ENCODE measurements at regions not wholly inside any gene's neighbourhood (a gene's known extent, or its start where the extent isn't known, plus 50 kb on each side); places are given as distances from the start of the nearest gene placed in this dataset.

- ChIA-PET CTCF (no interaction called here), POLR2A (no interaction called here)
- intact Hi-C loops (cut with micrococcal nuclease; ENCODE audit: unreplicated experiment) (no loop called here), in situ Hi-C loops (cut with HindIII; ENCODE audit: low pct_unique_long_range_greater_than_20kb, low sequenced_read_pairs) (no loop called here)
- no peak for DNase-seq (ENCODE audit: low read depth, low spot score)
- H3K4me3 ChIP-seq (ENCODE audit: low read depth in 2 of 2, low read length in 2 of 2) = no peak overlapping the region
- BruUV-seq (replicated peaks) = no TSS peak
- no peaks in the 10 kb centered on the region for H3K27me3 ChIP-seq (ENCODE audit: control insufficient read depth, insufficient read depth, low read length)
- H3K4me1 ChIP-seq (ENCODE audit: control insufficient read depth, insufficient read depth, low read length) = no peaks in the 10 kb centered on the region
- no peak for TF ChIP-seq SIN3A (IDR thresholded peaks at IDR 0.05; ENCODE audit: borderline replicate concordance, insufficient read depth, low read depth, low read length)
- TF ChIP-seq CTCF (IDR thresholded peaks at IDR 0.05) = no peak
- no peak for TF ChIP-seq POLR2AphosphoS5 (IDR thresholded peaks at IDR 0.05; ENCODE audit: low read depth, low read length)
- no peak for TF ChIP-seq REST (IDR thresholded peaks at IDR 0.05; ENCODE audit: insufficient read depth in 1 of 2, low read depth in 2 of 2, low read length in 1 of 2)
- TF ChIP-seq TCF7L2 (IDR thresholded peaks at IDR 0.05; ENCODE audit: low read depth, low read length) = no peak
- H3K27ac ChIP-seq (ENCODE audit: low read length) = no peak overlapping the region
- ATAC-seq = no peak
- no peaks in the 10 kb centered on the region for H3K36me3 ChIP-seq (ENCODE audit: control insufficient read depth, insufficient read depth, low read length)
- H3K9me3 ChIP-seq (ENCODE audit: control insufficient read depth, insufficient read depth, low read depth, low read length) = no peaks in the 10 kb centered on the region
Measured at GRCh38 chr6:130578713-130579112, 212.9 kb downstream of the TMEM200A start.

GRCh38 chr6:130583268-130583667 lies 217.5 kb downstream of the TMEM200A start:
- no TSS peak for BruUV-seq (replicated peaks)
- H3K36me3 ChIP-seq (ENCODE audit: control insufficient read depth, insufficient read depth, low read length) = no peaks in the 10 kb centered on the region
- ChIA-PET CTCF (no interaction called here), POLR2A (no interaction called here)
- H3K9me3 ChIP-seq (ENCODE audit: control insufficient read depth, insufficient read depth, low read depth, low read length) = no peaks in the 10 kb centered on the region
- no peak overlapping the region for H3K4me3 ChIP-seq (ENCODE audit: low read depth in 2 of 2, low read length in 2 of 2)
- H3K27me3 ChIP-seq (ENCODE audit: control insufficient read depth, insufficient read depth, low read length) = no peaks in the 10 kb centered on the region
- in situ Hi-C loops (cut with HindIII; ENCODE audit: low pct_unique_long_range_greater_than_20kb, low sequenced_read_pairs) (no loop called here), intact Hi-C loops (cut with micrococcal nuclease; ENCODE audit: unreplicated experiment) (no loop called here)
- no peak for ATAC-seq
- TF ChIP-seq SIN3A (IDR thresholded peaks at IDR 0.05; ENCODE audit: borderline replicate concordance, insufficient read depth, low read depth, low read length) = no peak
- TF ChIP-seq POLR2AphosphoS5 (IDR thresholded peaks at IDR 0.05; ENCODE audit: low read depth, low read length) = no peak
- no peak for TF ChIP-seq TCF7L2 (IDR thresholded peaks at IDR 0.05; ENCODE audit: low read depth, low read length)
- TF ChIP-seq REST (IDR thresholded peaks at IDR 0.05; ENCODE audit: insufficient read depth in 1 of 2, low read depth in 2 of 2, low read length in 1 of 2) = no peak
- no peak for TF ChIP-seq CTCF (IDR thresholded peaks at IDR 0.05)
- H3K27ac ChIP-seq (ENCODE audit: low read length) = no peak overlapping the region
- no peaks in the 10 kb centered on the region for H3K4me1 ChIP-seq (ENCODE audit: control insufficient read depth, insufficient read depth, low read length)
- DNase-seq (ENCODE audit: low read depth, low spot score) = no peak
